ENCODE measurements at regions not wholly inside any gene's neighbourhood (a gene's known extent, or its start where the extent isn't known, plus 50 kb on each side); places are given as distances from the start of the nearest gene placed in this dataset.

GRCh38 chr7:66421830-66422475 is 206.7 kb upstream of the KCTD7 start:
- no peak for TF ChIP-seq CTCF (IDR thresholded peaks at IDR 0.05)
- TF ChIP-seq POLR2A (IDR thresholded peaks at IDR 0.05) = no peak
- no peak for TF ChIP-seq POLR2AphosphoS5 (IDR thresholded peaks at IDR 0.05)
